ENCODE measurements at regions not wholly inside any gene's neighbourhood (a gene's known extent, or its start where the extent isn't known, plus 50 kb on each side); places are given as distances from the start of the nearest gene placed in this dataset.

- Histone ChIP-seq H2BK20ac (ENCODE audit: low read depth, low read length) (no peak overlapping the region), H3K27me3 (ENCODE audit: control insufficient read depth, insufficient read depth, low read length) (peaks cover 3% of the 10 kb centered on the region; the same call in 1 of the 2 replicates), H3K23ac (ENCODE audit: low read depth, low read length) (no peak overlapping the region), H2AK5ac (ENCODE audit: low read depth, low read length) (no peak overlapping the region), H3K36me3 (ENCODE audit: control insufficient read depth, insufficient read depth, low read length) (no peaks in the 10 kb centered on the region), H4K20me1 (ENCODE audit: insufficient read depth, low read length) (no peaks in the 10 kb centered on the region), H3K79me1 (ENCODE audit: low read depth in 1 of 2, low read length in 2 of 2) (no peaks in the 10 kb centered on the region), H3K9ac (ENCODE audit: low read depth, low read length) (no peak overlapping the region), H2BK120ac (ENCODE audit: low read depth, low read length) (no peak overlapping the region), H3K56ac (ENCODE audit: extremely low read depth, insufficient read depth, low read length) (no peak overlapping the region), H2BK15ac (ENCODE audit: low read depth, low read length) (no peak overlapping the region), H3K4me3 (ENCODE audit: insufficient read depth, low read depth, low read length) (no peak overlapping the region), H3K14ac (replicated peaks; ENCODE audit: low read depth, low read length) (no peak overlapping the region), H3K4me1 (ENCODE audit: control insufficient read depth, insufficient read depth, low read length) (no peaks in the 10 kb centered on the region), H3K18ac (ENCODE audit: low read depth, low read length) (no peak overlapping the region), H3K4me2 (ENCODE audit: low read depth, low read length) (no peak overlapping the region), H3K4ac (ENCODE audit: low read depth, low read length) (no peak overlapping the region), H4K5ac (ENCODE audit: low read depth, low read length) (no peak overlapping the region), H2BK5ac (ENCODE audit: low read depth, low read length, poor library complexity, severe bottlenecking) (no peak overlapping the region), H4K91ac (ENCODE audit: insufficient read depth, low read depth, low read length) (no peak overlapping the region), H2AFZ (replicated peaks; ENCODE audit: low read length, poor library complexity) (no peak overlapping the region), H3K9me1 (ENCODE audit: insufficient read depth, low read length) (no peaks in the 10 kb centered on the region), H3K9me3 (ENCODE audit: control insufficient read depth, insufficient read depth, low read length) (no peaks in the 10 kb centered on the region; the same call in 1 of the 2 replicates), H3K27ac (ENCODE audit: insufficient read depth, low read length) (no peak overlapping the region), H2AK9ac (replicated peaks; ENCODE audit: low read depth, low read length, poor library complexity) (no peak overlapping the region), H4K8ac (ENCODE audit: low read depth in 2 of 2, low read length in 2 of 2) (no peak overlapping the region)
- TF ChIP-seq CTCF (conservative IDR thresholded peaks at IDR 0.05; ENCODE audit: low read depth, low read length) (no peak), BHLHE40 (IDR thresholded peaks at IDR 0.05; ENCODE audit: low read depth, low read length) (no peak), POLR2A (IDR thresholded peaks at IDR 0.05; ENCODE audit: low read depth, low read length) (no peak), USF2 (IDR thresholded peaks at IDR 0.05; ENCODE audit: low read depth, low read length) (no peak), ELK1 (IDR thresholded peaks at IDR 0.05; ENCODE audit: borderline replicate concordance, low read depth, low read length) (no peak), RCOR1 (IDR thresholded peaks at IDR 0.05; ENCODE audit: insufficient replicate concordance, low read length) (no peak), MXI1 (IDR thresholded peaks at IDR 0.05; ENCODE audit: borderline replicate concordance, low read depth, low read length) (no peak), SMC3 (IDR thresholded peaks at IDR 0.05; ENCODE audit: low read depth, low read length) (no peak), RAD21 (IDR thresholded peaks at IDR 0.05; ENCODE audit: low read length) (no peak), CHD1 (IDR thresholded peaks at IDR 0.05; ENCODE audit: low read depth, low read length) (no peak), CEBPB (IDR thresholded peaks at IDR 0.05; ENCODE audit: low read depth, low read length) (no peak)
- DNase-seq (no peak), ATAC-seq (ENCODE audit: low read depth) (peak; percentile 42; the same call in 1 of the 2 replicates)
- ChIA-PET CTCF (no interaction called here), POLR2A (ENCODE audit: unreplicated experiment) (no interaction called here)
- intact Hi-C loops (cut with micrococcal nuclease), result no loop called here
- in situ Hi-C loops (cut with MboI; ENCODE audit: low sequenced_read_pairs), result loop anchor here (25.0 kb wide), 1 partner anchor 888 kb away; no protein-coding TSS in a partner anchor
- no TSS peak for BruUV-seq (replicated peaks)
- 0% methylated on average over 3 of the region's 12 CpGs; no CpG with 5 or more reads in 1 of the 2 experiments for WGBS, 2 experiments (ENCODE audit: extremely low coverage in 2 of 2, insufficient read length in 1 of 2)
- dilution Hi-C loops (cut with HindIII; ENCODE audit: low sequenced_read_pairs, unreplicated experiment), result no loop called here
Measured at GRCh38 chr20:61099806-61100205, 152.3 kb upstream of the CDH4 start.
